ENCODE measurements at regions not wholly inside any gene's neighbourhood (a gene's known extent, or its start where the extent isn't known, plus 50 kb on each side); places are given as distances from the start of the nearest gene placed in this dataset.

DNA sequence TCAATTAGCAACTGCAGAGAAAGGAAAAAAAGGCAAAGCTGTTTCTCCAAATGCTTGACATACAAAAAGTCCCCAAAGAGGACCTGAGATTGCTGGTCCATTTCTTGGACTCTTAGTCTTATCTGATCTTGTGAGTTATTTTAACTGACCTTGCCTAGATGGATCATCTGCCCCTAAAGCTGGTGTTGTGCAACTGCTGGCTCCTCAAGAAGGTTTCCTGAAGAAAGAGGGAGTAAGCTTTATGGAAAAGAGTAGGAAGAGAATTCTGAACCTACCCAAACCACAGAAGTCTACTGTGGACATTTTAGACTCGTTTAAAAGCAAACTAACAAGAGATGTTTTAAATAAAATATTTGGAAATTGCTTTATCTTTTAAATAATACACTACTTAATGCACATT lies 140.0 kb upstream of the HS3ST3A1 start:
- H3K4me2 ChIP-seq (ENCODE audit: low read length): no peak overlapping the region

DNA sequence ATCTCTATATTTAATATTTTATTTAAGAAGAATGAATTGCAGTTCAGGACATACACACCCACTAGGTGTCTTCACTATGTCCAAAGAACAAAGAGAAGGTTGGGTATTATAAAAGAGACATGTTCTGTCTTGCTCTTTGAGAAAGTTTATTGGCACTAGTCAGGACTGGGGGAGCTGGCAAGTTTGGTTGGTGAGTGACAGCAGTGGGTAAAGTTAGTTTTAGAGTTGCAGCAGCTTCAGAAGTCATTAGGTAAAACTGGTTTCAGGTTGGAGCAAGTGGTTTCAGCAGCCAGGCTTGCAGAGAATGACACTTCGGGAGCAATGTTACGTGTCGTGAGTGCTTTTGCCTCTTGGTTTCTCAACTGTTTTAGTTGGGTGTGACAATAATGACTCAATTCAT lies 142.2 kb upstream of the HS3ST3A1 start:
- Histone ChIP-seq H3K4me2 (ENCODE audit: low read length) (no peak overlapping the region), H3K79me2 (ENCODE audit: low read length) (no peaks in the 10 kb centered on the region), H3K36me3 (replicated peaks; ENCODE audit: low read depth, low read length) (no peaks in the 10 kb centered on the region), H3K27ac (ENCODE audit: low read length) (no peak overlapping the region), H3K4me1 (ENCODE audit: low read length) (no peaks in the 10 kb centered on the region), H3K9me3 (ENCODE audit: insufficient read depth, low read length) (no peaks in the 10 kb centered on the region), H3K9ac (ENCODE audit: low read length) (no peak overlapping the region), H4K20me1 (ENCODE audit: insufficient read depth, low read length) (no peaks in the 10 kb centered on the region), H3K4me3 (ENCODE audit: low read length) (no peak overlapping the region), H3K27me3 (ENCODE audit: low read depth, low read length) (no peaks in the 10 kb centered on the region), H2AFZ (ENCODE audit: low read depth, low read length) (no peak overlapping the region)
- TF ChIP-seq, protein P1, sequence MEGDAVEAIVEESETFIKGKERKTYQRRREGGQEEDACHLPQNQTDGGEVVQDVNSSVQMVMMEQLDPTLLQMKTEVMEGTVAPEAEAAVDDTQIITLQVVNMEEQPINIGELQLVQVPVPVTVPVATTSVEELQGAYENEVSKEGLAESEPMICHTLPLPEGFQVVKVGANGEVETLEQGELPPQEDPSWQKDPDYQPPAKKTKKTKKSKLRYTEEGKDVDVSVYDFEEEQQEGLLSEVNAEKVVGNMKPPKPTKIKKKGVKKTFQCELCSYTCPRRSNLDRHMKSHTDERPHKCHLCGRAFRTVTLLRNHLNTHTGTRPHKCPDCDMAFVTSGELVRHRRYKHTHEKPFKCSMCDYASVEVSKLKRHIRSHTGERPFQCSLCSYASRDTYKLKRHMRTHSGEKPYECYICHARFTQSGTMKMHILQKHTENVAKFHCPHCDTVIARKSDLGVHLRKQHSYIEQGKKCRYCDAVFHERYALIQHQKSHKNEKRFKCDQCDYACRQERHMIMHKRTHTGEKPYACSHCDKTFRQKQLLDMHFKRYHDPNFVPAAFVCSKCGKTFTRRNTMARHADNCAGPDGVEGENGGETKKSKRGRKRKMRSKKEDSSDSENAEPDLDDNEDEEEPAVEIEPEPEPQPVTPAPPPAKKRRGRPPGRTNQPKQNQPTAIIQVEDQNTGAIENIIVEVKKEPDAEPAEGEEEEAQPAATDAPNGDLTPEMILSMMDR (IDR thresholded peaks at IDR 0.05; ENCODE audit: low read depth, low read length): no peak
- TF ChIP-seq EZH2phosphoT487 (IDR thresholded peaks at IDR 0.05; ENCODE audit: low read depth): no peak

More for the DNA sequence above, 140.0 kb upstream of the HS3ST3A1 start:
- H3K9ac ChIP-seq (ENCODE audit: low read length): no peak overlapping the region
- H3K27ac ChIP-seq (ENCODE audit: low read length): no peak overlapping the region
- H2AFZ ChIP-seq (ENCODE audit: low read depth, low read length): no peak overlapping the region
- H3K4me1 ChIP-seq (ENCODE audit: low read length): no peaks in the 10 kb centered on the region
- H3K4me3 ChIP-seq (ENCODE audit: low read length): no peak overlapping the region
- H3K27me3 ChIP-seq (ENCODE audit: low read depth, low read length): no peaks in the 10 kb centered on the region
- no peak for TF ChIP-seq EZH2phosphoT487 (IDR thresholded peaks at IDR 0.05; ENCODE audit: low read depth)
- TF ChIP-seq, protein P1 (IDR thresholded peaks at IDR 0.05; ENCODE audit: low read depth, low read length): no peak
- no peaks in the 10 kb centered on the region for H4K20me1 ChIP-seq (ENCODE audit: insufficient read depth, low read length)
- no peaks in the 10 kb centered on the region for H3K9me3 ChIP-seq (ENCODE audit: insufficient read depth, low read length)
- no peaks in the 10 kb centered on the region for H3K36me3 ChIP-seq (replicated peaks; ENCODE audit: low read depth, low read length)
- no peaks in the 10 kb centered on the region for H3K79me2 ChIP-seq (ENCODE audit: low read length)

DNA sequence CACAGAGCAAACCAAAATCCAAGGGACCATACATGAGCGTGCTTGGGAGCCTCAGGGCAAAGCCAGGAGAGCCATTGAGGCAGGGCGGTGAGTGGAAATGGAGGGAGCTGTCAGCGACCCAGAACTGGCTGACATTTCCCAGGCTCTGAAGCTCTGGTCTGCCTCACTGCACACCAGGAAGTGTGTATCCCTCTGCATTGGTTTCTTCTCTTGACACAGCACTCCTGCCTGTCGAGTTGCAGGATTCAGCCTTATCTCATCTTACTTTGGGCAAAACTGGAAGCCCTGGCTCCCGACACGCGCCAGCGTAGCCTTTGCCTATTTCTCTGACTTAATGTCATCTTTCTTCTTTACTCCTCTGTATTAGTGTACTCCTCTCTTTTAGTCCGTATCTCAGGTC lies 144.7 kb upstream of the HS3ST3A1 start:
- no peak overlapping the region for H2AFZ ChIP-seq (ENCODE audit: low read depth, low read length)
- H3K4me1 ChIP-seq (ENCODE audit: low read length): no peaks in the 10 kb centered on the region
- TF ChIP-seq EZH2phosphoT487 (IDR thresholded peaks at IDR 0.05; ENCODE audit: low read depth): no peak
- no peak overlapping the region for H3K27ac ChIP-seq (ENCODE audit: low read length)
- H3K27me3 ChIP-seq (ENCODE audit: low read depth, low read length): no peaks in the 10 kb centered on the region
- H3K36me3 ChIP-seq (replicated peaks; ENCODE audit: low read depth, low read length): no peaks in the 10 kb centered on the region
- H3K9ac ChIP-seq (ENCODE audit: low read length): no peak overlapping the region
- H3K4me3 ChIP-seq (ENCODE audit: low read length): no peak overlapping the region
- H3K4me2 ChIP-seq (ENCODE audit: low read length): no peak overlapping the region
- no peaks in the 10 kb centered on the region for H3K9me3 ChIP-seq (ENCODE audit: insufficient read depth, low read length)
- H3K79me2 ChIP-seq (ENCODE audit: low read length): no peaks in the 10 kb centered on the region
- no peaks in the 10 kb centered on the region for H4K20me1 ChIP-seq (ENCODE audit: insufficient read depth, low read length)

DNA sequence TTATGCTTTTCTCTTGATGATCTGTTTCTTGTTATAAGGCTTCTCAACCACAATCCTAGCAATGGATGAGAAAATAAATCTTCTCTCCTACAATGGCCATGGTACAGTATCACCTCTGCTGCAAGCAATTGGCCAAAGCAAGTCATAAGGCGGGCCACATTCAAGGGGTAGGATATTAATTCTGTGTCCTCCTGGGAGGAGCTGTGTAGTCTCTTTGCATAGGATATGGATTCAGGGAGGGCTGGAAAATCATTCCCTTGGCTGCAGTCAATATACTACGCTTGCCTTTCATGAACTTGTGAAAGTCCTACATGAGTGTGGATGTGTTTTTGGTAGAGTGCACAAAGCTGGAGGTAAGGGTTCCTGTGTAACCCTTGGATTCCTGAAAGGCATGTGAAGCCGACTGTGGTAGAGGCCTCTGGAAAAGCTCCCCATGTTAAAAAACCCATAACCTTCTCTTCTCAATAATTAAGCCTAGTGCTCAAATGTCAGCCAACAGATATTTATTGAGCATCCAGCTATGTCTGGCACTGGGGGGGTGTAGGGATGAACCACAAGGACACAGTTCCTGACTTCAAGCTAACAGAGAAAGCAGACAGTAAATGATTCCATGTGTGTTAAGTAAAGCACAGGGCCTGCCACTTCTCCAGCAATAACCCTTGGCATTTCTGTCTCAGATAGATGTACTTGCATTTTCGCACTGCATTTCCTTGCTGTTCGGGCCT lies 147.6 kb upstream of the HS3ST3A1 start:
- Histone ChIP-seq H2AFZ (ENCODE audit: low read depth, low read length) (no peak overlapping the region), H3K9me3 (ENCODE audit: insufficient read depth, low read length) (no peaks in the 10 kb centered on the region), H3K36me3 (replicated peaks; ENCODE audit: low read depth, low read length) (no peaks in the 10 kb centered on the region), H3K27me3 (ENCODE audit: low read depth, low read length) (no peaks in the 10 kb centered on the region), H3K79me2 (ENCODE audit: low read length) (no peaks in the 10 kb centered on the region), H3K4me1 (ENCODE audit: low read length) (no peaks in the 10 kb centered on the region), H4K20me1 (ENCODE audit: insufficient read depth, low read length) (no peaks in the 10 kb centered on the region), H3K4me2 (ENCODE audit: low read length) (no peak overlapping the region), H3K9ac (ENCODE audit: low read length) (no peak overlapping the region), H3K4me3 (ENCODE audit: low read length) (no peak overlapping the region), H3K27ac (ENCODE audit: low read length) (no peak overlapping the region)
- TF ChIP-seq, protein P1 (IDR thresholded peaks at IDR 0.05; ENCODE audit: low read depth, low read length): no peak
- TF ChIP-seq EZH2phosphoT487 (IDR thresholded peaks at IDR 0.05; ENCODE audit: low read depth): no peak

Measured in OCI-LY3 (cell line).